H9 (cell line): ENCODE measurements at regions not wholly inside any gene's neighbourhood (a gene's known extent, or its start where the extent isn't known, plus 50 kb on each side); places are given as distances from the start of the nearest gene placed in this dataset.

ENCODE experiments used
- DNase-seq: peaks from one replicate; pipeline ENCODE4 v3.0.0-alpha.2; 2017
- H2AFZ ChIP-seq: one replicate; pipeline ENCODE4 v1.6.1; 2013; ENCODE audit warnings: mild to moderate bottlenecking, low read length, control low read depth, moderate library complexity
- H2AK5ac ChIP-seq: 2 replicates; pipeline ENCODE4 v1.6.1; 2013; ENCODE audit warnings: low read length, control low read depth, mixed read lengths; ENCODE audit not compliant: insufficient read length
- H2BK120ac ChIP-seq: one replicate; pipeline ENCODE4 v1.6.1; 2013; ENCODE audit warnings: low read depth, mild to moderate bottlenecking, low read length, control low read depth, inconsistent platforms; ENCODE audit not compliant: poor library complexity, severe bottlenecking
- H2BK12ac ChIP-seq: 2 replicates; pipeline ENCODE4 v1.6.1; 2013; ENCODE audit warnings: low read length, control low read depth, mixed read lengths, low read depth; ENCODE audit not compliant: insufficient read length
- H2BK15ac ChIP-seq: 2 replicates; pipeline ENCODE4 v1.6.1; 2013; ENCODE audit warnings: low read depth, low read length, control low read depth
- H2BK20ac ChIP-seq: one replicate; pipeline ENCODE4 v1.6.1; 2013; ENCODE audit warnings: low read depth, mild to moderate bottlenecking, low read length, control low read depth, inconsistent platforms; ENCODE audit not compliant: poor library complexity, severe bottlenecking
- H2BK5ac ChIP-seq: 2 replicates; pipeline ENCODE4 v1.6.1; 2013; ENCODE audit warnings: low read length, control low read depth, mixed read lengths; ENCODE audit not compliant: insufficient read length
- H3K14ac ChIP-seq: 2 replicates; pipeline ENCODE4 v1.6.1; 2013; ENCODE audit warnings: low read length, control low read depth; ENCODE audit not compliant: insufficient read depth
- H3K18ac ChIP-seq: 2 replicates; pipeline ENCODE4 v1.6.1; 2013; ENCODE audit warnings: low read depth, mild to moderate bottlenecking, mixed read lengths, low read length, control low read depth; ENCODE audit not compliant: insufficient read length
- H3K23ac ChIP-seq: 2 replicates; pipeline ENCODE4 v1.6.1; 2013; ENCODE audit warnings: low read length, control low read depth, mixed read lengths, low read depth; ENCODE audit not compliant: insufficient read length
- H3K23me2 ChIP-seq: 2 replicates; pipeline ENCODE4 v1.6.1; 2013; ENCODE audit warnings: low read depth, mild to moderate bottlenecking, mixed read lengths, low read length, control low read depth; ENCODE audit not compliant: insufficient read length, poor library complexity, severe bottlenecking
- H3K27ac ChIP-seq: 2 replicates; pipeline ENCODE4 v1.5.1; 2013; ENCODE audit warnings: low read length, control low read depth, mixed read lengths, low read depth; ENCODE audit not compliant: insufficient read length
- H3K27me3 ChIP-seq: 2 replicates; pipeline ENCODE4 v1.6.1; 2013; ENCODE audit warnings: low read length, control low read depth, inconsistent platforms; ENCODE audit not compliant: insufficient read depth
- H3K4ac ChIP-seq: 2 replicates; pipeline ENCODE4 v1.6.1; 2013; ENCODE audit warnings: low read depth, mild to moderate bottlenecking, control low read depth, inconsistent platforms, low read length, moderate library complexity
- H3K4me1 ChIP-seq: 2 replicates; pipeline ENCODE4 v1.6.1; 2013; ENCODE audit warnings: low read length, control low read depth, inconsistent platforms; ENCODE audit not compliant: insufficient read depth
- H3K4me2 ChIP-seq: 2 replicates; pipeline ENCODE4 v1.6.1; 2013; ENCODE audit warnings: low read length, control low read depth, mixed read lengths; ENCODE audit not compliant: insufficient read length, insufficient read depth
- H3K56ac ChIP-seq: 2 replicates; pipeline ENCODE4 v1.6.1; 2013; ENCODE audit warnings: low read depth, mild to moderate bottlenecking, mixed read lengths, low read length, control low read depth; ENCODE audit not compliant: insufficient read length
- H3K79me1 ChIP-seq: 2 replicates; pipeline ENCODE4 v1.6.1; 2013; ENCODE audit warnings: low read depth, mild to moderate bottlenecking, moderate library complexity, low read length, control low read depth, inconsistent platforms; ENCODE audit not compliant: insufficient read depth, poor library complexity, severe bottlenecking
- H3K79me2 ChIP-seq: 2 replicates; pipeline ENCODE4 v1.6.1; 2013; ENCODE audit warnings: low read length, control low read depth, inconsistent platforms; ENCODE audit not compliant: insufficient read depth
- H3K9ac ChIP-seq: 2 replicates; pipeline ENCODE4 v1.6.1; 2013; ENCODE audit warnings: low read length, control low read depth, mixed read lengths; ENCODE audit not compliant: insufficient read length; ENCODE audit errors: extremely low read depth
- H3K9me3 ChIP-seq: one replicate; pipeline ENCODE4 v1.6.1; 2013; ENCODE audit warnings: low read depth, low read length, inconsistent platforms; ENCODE audit not compliant: control insufficient read depth
- H3T11ph ChIP-seq: one replicate; pipeline ENCODE4 v1.6.1; 2013; ENCODE audit warnings: mild to moderate bottlenecking, low read length, control low read depth, inconsistent platforms
- H4K20me1 ChIP-seq: one replicate; pipeline ENCODE4 v1.6.1; 2013; ENCODE audit not compliant: control insufficient read depth, insufficient read length, insufficient read depth
- H4K5ac ChIP-seq: 2 replicates; pipeline ENCODE4 v1.6.1; 2013; ENCODE audit warnings: low read depth, mild to moderate bottlenecking, mixed read lengths, low read length, control low read depth; ENCODE audit not compliant: insufficient read length
- H4K8ac ChIP-seq: replicated peaks from 2 replicates; pipeline ENCODE4 v1.6.1; 2013; ENCODE audit warnings: low read length, control low read depth, mixed read lengths, low read depth; ENCODE audit not compliant: insufficient read length
- H4K91ac ChIP-seq: 2 replicates; pipeline ENCODE4 v1.6.1; 2013; ENCODE audit warnings: low read depth, mild to moderate bottlenecking, moderate library complexity, mixed read lengths, low read length, control low read depth; ENCODE audit not compliant: insufficient read length
- H3K27ac Mint-ChIP-seq, 3 experiments: 2 replicates in 2 of 3; 3 replicates in 1 of 3; pipeline ENCODE4 v1.8.0; 2020 to 2021; ENCODE audit warnings: mixed read lengths in 3 of 3, mild to moderate bottlenecking in 1 of 3, moderate library complexity in 1 of 3
- H3K27me3 Mint-ChIP-seq: 2 replicates; pipeline ENCODE4 v1.8.0; 2021; ENCODE audit warnings: low read depth, mild to moderate bottlenecking, moderate library complexity, mixed read lengths
- H3K36me3 Mint-ChIP-seq, 3 experiments: 2 replicates in 2 of 3; 3 replicates in 1 of 3; pipeline ENCODE4 v1.8.0; 2020 to 2021; ENCODE audit warnings: low read depth in 3 of 3, mixed read lengths in 3 of 3; ENCODE audit not compliant: insufficient read depth in 1 of 3
- H3K4me1 Mint-ChIP-seq, 2 experiments: 2 replicates each; pipeline ENCODE4 v1.8.0; 2020; ENCODE audit warnings: mixed read lengths in 2 of 2
- H3K4me3 Mint-ChIP-seq, 2 experiments: 2 replicates in 1 of 2; 3 replicates in 1 of 2; pipeline ENCODE4 v1.8.0; 2020 to 2021; ENCODE audit warnings: mild to moderate bottlenecking in 2 of 2, mixed read lengths in 2 of 2, moderate library complexity in 1 of 2
- H3K9me3 Mint-ChIP-seq, 2 experiments: 2 replicates in 1 of 2; 3 replicates in 1 of 2; pipeline ENCODE4 v1.8.0; 2020; ENCODE audit warnings: mild to moderate bottlenecking in 2 of 2, mixed read lengths in 2 of 2, moderate library complexity in 1 of 2
- TF ChIP-seq, protein P1 (sequence below): fragments of 200-600 bp; sonication (generic); conservative IDR thresholded peaks from 3 replicates; pipeline ENCODE4 v1.8.0; 2021; ENCODE audit warnings: antibody characterized with exemption, mild to moderate bottlenecking

DNA sequence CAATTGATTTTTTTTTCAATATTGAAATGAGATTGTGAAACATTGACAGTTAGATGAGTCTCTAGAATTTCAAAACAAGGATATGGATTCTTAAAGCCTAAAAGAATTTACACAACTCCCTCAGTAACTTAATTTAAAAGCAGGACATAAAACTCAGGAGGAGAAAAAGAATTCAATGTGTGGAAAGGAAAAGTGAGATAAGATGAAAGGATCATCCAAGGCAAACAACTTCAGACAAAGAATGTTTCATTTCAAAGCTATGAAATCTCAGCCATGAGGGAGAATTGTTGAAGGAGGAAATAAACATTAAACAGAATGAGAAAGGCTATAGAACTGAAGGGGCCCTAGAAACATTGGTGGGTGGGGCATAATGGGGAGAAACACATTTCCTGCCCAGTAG, 191.7 kb upstream of the NOX3 start:
- Histone ChIP-seq H2BK15ac (no peak overlapping the region), H4K5ac (no peak overlapping the region), H2AK5ac (no peak overlapping the region), H3K9me3 (no peaks in the 10 kb centered on the region), H3K4me1 (peaks cover 5% of the 10 kb centered on the region; the same call in 1 of the 2 replicates), H3K4ac (no peak overlapping the region), H3K4me2 (no peak overlapping the region), H3K27me3 (no peaks in the 10 kb centered on the region), H3K79me2 (no peaks in the 10 kb centered on the region), H3T11ph (no peak overlapping the region), H2BK5ac (no peak overlapping the region), H3K79me1 (no peaks in the 10 kb centered on the region), H2BK20ac (no peak overlapping the region), H4K8ac (no peak overlapping the region), H2AFZ (no peak overlapping the region), H3K56ac (no peak overlapping the region), H4K91ac (no peak overlapping the region), H3K9ac (no peak overlapping the region), H3K27ac (no peak overlapping the region), H2BK120ac (no peak overlapping the region), H2BK12ac (no peak overlapping the region), H4K20me1 (no peaks in the 10 kb centered on the region), H3K14ac (no peak overlapping the region), H3K18ac (no peak overlapping the region), H3K23ac (no peak overlapping the region), H3K23me2 (no peaks in the 10 kb centered on the region)
- no peak overlapping the region for H3K4me3 Mint-ChIP-seq
- H3K36me3 Mint-ChIP-seq, result peaks cover 2 to 6% (median 4%) of the 10 kb centered on the region in 3 experiments; a peak in 4 of 7 replicates
- TF ChIP-seq, protein P1, sequence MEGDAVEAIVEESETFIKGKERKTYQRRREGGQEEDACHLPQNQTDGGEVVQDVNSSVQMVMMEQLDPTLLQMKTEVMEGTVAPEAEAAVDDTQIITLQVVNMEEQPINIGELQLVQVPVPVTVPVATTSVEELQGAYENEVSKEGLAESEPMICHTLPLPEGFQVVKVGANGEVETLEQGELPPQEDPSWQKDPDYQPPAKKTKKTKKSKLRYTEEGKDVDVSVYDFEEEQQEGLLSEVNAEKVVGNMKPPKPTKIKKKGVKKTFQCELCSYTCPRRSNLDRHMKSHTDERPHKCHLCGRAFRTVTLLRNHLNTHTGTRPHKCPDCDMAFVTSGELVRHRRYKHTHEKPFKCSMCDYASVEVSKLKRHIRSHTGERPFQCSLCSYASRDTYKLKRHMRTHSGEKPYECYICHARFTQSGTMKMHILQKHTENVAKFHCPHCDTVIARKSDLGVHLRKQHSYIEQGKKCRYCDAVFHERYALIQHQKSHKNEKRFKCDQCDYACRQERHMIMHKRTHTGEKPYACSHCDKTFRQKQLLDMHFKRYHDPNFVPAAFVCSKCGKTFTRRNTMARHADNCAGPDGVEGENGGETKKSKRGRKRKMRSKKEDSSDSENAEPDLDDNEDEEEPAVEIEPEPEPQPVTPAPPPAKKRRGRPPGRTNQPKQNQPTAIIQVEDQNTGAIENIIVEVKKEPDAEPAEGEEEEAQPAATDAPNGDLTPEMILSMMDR, result no peak
- no peak for DNase-seq
- H3K9me3 Mint-ChIP-seq, result peaks cover 5 to 6% of the 10 kb centered on the region in 2 experiments
- no peaks in the 10 kb centered on the region for H3K27me3 Mint-ChIP-seq
- no peak overlapping the region for H3K27ac Mint-ChIP-seq
- peaks cover 6 to 11% of the 10 kb centered on the region in 2 experiments; a peak in 2 of 4 replicates for H3K4me1 Mint-ChIP-seq
